SH-SY5Y (cell line): ENCODE measurements at regions not wholly inside any gene's neighbourhood (a gene's known extent, or its start where the extent isn't known, plus 50 kb on each side); places are given as distances from the start of the nearest gene placed in this dataset.

Experiments
- GATA2 ChIP-seq: IDR thresholded peaks from 2 replicates; pipeline ENCODE4 v1.6.1; 2011; ENCODE audit warnings: mild to moderate bottlenecking, low read depth, low read length
- GATA3 ChIP-seq: IDR thresholded peaks from 2 replicates; pipeline ENCODE4 v1.6.1; 2011; ENCODE audit warnings: low read depth, mild to moderate bottlenecking, low read length, moderate library complexity

- no peak for TF ChIP-seq GATA2
These were observed 311.0 kb upstream of the FAM98A start for GRCh38 chr2:33909945-33910695.

DNA sequence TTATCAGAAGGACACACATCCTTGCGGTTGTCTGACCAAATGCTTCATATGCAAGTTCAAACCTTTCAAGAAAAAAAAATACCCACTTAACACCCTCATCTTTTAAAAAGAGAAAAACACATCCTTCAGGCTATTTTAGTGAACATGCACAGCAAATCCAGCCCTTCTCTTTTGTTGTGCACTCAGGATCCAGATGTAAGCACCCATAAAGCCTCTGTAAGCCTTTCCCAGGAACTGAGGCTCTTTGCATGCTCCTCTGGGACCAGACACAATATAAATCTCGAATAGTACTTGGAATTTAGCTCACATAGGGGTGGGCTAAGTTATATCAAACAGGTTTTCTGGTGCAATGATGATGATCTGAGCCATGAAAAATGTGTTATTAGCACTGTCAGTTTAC, 308.8 kb upstream of the FAM98A start:
- no peak for TF ChIP-seq GATA2
- TF ChIP-seq GATA3, result no peak

- TF ChIP-seq GATA2 (no peak), GATA3 (no peak)
These were observed 305.7 kb upstream of the FAM98A start for GRCh38 chr2:33904801-33905200.

GRCh38 chr2:33903701-33904100, 304.6 kb upstream of the FAM98A start:
- TF ChIP-seq GATA3, result no peak
- TF ChIP-seq GATA2, result no peak

DNA sequence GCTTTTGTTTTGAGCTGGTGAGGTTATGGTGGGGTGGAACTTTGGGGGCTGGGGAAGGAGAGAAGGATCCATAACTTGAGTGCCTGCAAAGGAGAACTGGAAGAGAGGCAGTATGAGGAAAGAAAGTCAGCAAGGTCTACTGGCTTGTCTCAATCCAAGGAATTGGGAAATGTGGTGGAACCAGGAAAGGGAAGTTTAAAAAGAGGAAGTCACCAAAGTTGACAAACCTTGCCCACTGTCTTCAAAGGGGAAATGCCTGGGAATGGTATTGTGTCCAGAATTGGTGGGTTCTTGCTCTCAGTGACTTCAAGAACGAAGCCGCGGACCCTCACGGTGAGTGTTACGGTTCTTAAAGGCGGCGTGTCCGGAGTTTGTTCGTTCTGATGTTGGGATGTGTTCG, 304.1 kb upstream of the FAM98A start:
- TF ChIP-seq GATA2, result no peak
- TF ChIP-seq GATA3, result no peak

DNA sequence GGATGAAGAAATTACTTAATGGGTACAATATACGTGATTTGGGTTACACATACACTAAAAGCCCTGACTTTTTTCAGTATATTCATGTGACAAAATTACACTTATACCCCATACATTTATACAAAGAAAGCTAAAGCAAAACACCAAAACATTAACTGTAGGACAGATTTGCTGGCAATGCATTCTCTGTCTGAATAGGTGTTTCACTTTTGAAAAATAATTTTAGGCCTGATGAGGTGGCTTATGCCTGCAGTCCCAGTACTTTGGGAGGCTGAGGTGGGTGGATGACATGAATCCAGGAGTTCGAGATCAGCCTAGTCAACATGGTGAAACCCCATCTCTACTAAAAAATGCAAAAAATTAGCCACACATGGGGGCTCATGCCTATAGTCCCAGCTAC, 301.5 kb upstream of the FAM98A start:
- no peak for TF ChIP-seq GATA2
- no peak for TF ChIP-seq GATA3

GRCh38 chr2:33897741-33898140, 298.6 kb upstream of the FAM98A start:
- TF ChIP-seq GATA2 (no peak), GATA3 (no peak)

DNA sequence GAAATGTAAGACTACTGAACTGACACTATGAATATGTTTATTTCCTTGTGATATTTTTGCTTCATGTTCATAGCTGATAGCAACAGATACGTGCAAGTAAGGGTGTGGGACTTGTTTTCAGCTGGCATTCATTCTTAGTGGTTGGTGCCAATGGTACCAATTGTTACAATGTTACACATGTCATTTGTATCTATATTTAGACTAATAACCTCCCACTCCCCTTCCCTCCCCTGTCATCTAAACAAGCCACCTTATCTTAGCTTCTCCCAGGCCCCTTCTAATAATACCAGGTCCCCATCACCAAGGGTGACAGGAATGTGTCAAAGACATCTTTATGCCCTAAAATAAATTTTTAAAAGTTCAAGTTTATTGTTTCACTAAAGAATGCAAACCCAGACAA, 294.7 kb upstream of the FAM98A start:
- TF ChIP-seq GATA2 (no peak), GATA3 (no peak)

DNA sequence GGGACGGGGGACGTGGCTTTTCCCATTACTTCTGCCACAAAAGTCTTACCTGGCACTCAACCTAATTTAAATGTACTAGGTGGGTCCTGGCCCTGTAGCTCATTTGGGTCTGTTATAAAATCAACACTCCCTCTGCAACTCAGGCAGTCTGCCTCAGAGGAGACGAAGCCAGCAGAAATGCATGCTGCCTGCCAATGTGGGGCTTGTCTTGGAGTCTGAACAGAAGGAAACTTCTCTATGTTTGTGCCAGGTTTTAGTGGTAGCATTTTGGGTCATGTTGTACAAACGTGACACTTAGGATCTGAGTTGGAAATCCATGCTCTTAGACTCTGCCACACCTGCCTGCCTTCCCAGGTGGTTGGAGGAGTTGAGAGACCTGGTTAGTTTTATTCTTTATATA, 292.5 kb upstream of the FAM98A start:
- TF ChIP-seq GATA3 (no peak), GATA2 (no peak)

DNA sequence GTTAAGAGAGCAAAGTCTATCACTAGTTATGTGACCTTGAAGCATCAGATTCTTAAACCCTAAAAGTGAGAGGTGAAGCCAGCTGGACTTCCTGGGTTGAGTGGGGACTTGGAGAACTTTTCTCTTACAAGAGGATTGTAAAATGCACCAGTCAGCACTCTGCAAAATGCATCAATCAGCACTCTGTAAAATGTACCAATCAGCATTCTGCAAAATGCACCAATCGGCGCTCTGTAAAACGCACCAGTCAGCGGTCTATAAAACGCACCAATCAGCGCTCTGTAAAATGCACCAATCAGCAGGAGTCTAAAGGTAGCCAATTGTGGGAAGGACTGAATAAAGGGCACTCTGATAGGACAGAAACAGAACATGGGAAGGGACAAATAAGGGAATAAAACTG, 291.6 kb upstream of the FAM98A start:
- TF ChIP-seq GATA2 (no peak), GATA3 (no peak)

- TF ChIP-seq GATA3 (no peak), GATA2 (no peak)
These were observed 278.4 kb upstream of the FAM98A start for GRCh38 chr2:33877348-33878016.

- TF ChIP-seq GATA3, result no peak
- TF ChIP-seq GATA2, result no peak
These were observed 274.0 kb upstream of the FAM98A start for GRCh38 chr2:33873076-33873605.

DNA sequence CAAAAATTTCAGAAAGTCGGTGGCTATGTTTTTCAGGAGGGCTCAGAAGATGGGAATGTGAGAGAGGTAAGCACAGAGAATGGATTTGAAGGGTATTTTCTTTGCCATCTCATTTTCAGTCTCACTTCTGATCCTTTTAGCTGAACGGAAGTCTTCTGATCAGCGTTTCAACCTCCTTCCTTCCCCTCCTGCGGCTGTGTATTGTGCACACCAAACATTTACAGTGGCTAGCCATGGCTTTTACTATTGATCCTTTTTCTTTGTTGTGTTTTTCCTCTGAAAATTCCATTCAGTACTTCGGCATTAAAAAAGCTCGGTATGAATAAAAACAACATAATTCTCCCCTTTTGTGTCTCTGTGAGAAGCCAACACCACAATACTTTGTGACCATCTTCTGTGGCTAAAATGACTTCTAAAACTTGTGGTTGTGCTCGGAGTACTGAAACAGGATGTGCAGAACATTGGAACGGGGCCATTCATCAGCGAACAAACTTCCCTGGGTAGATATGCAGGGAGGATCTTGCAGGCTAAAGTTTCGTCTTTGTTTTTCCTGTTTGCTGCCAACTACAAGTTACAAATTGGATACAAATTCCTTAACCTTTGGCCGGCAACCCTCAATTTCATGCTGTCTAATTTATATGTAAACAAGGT, 260.8 kb upstream of the FAM98A start:
- TF ChIP-seq GATA3 (no peak), GATA2 (no peak)

DNA sequence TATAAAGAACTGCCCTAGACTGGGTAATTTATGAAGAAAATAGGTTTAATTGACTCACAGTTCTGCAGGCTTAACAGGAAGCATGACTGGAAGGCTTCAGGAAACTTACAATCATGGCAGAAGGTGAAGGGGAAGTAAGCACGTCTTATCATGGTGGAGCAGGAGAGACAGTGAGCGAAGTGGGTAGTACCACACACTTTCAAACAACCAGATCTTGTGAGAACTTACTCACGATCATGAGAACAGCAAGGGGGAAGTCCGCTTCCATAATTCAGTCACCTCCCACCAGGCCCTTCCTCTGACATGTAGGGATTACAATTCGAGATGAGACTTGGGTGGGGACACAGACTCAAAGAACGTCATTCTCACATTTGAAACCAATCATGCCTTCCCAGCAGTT, 260.1 kb upstream of the FAM98A start:
- TF ChIP-seq GATA3, result no peak
- no peak for TF ChIP-seq GATA2

DNA sequence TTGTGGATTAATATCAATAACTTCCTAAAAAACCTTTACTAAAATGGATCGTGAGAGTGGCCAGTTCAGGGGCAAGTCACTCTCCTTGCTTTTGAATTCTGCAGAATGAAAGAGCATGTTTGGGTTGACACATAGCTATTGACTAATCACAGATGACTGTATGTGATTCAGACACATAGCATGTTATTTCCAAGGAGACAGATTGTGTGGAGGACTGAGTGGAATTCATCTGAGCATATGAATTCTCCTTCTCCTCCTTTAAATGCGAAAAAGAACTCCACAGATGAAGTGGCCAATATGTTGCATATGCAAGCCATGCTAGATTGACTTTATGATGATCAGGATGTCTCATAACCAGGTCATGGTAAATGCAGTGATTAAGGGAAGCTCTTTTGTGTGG, 249.4 kb upstream of the FAM98A start:
- TF ChIP-seq GATA3, result no peak
- no peak for TF ChIP-seq GATA2
